CD14-positive monocyte (primary cell): ENCODE measurements at regions not wholly inside any gene's neighbourhood (a gene's known extent, or its start where the extent isn't known, plus 50 kb on each side); places are given as distances from the start of the nearest gene placed in this dataset.

Source experiments
- DNase-seq, 3 donors: peaks; one replicate each; pipeline ENCODE4 v3.0.0-alpha.2; 2011 to 2022
- H2AFZ ChIP-seq: 2 replicates; pipeline ENCODE4 v1.6.0; 2012; ENCODE audit warnings: mild to moderate bottlenecking, low read depth, low read length, inconsistent platforms; ENCODE audit not compliant: insufficient read depth, poor library complexity, severe bottlenecking
- H3K27ac ChIP-seq, 2 donors: 1 replicate in 1 of 2; 2 replicates in 1 of 2; pipeline ENCODE4 v1.5.1; 2012 to 2013; ENCODE audit warnings: low read length in 2 of 2, control low read depth in 1 of 2, inconsistent platforms in 1 of 2, low read depth in 1 of 2, mild to moderate bottlenecking in 1 of 2
- H3K27me3 ChIP-seq, 2 donors: one replicate each; pipeline versions ENCODE4 v1.6.0 to v1.6.1; 2011 to 2013; ENCODE audit warnings: low read length in 2 of 2; ENCODE audit not compliant: control insufficient read depth in 2 of 2, insufficient read depth in 2 of 2
- H3K36me3 ChIP-seq, 2 donors: replicated peaks in 1 of 2; 1 replicate in 1 of 2; 2 replicates in 1 of 2; pipeline versions ENCODE4 v1.5.1 to v1.6.1; 2012 to 2013; ENCODE audit warnings: low read length in 2 of 2, control low read depth in 1 of 2, inconsistent platforms in 1 of 2, mild to moderate bottlenecking in 1 of 2; ENCODE audit not compliant: insufficient read depth in 2 of 2, control insufficient read depth in 1 of 2
- H3K4me1 ChIP-seq, 2 donors: 1 replicate in 1 of 2; 2 replicates in 1 of 2; pipeline versions ENCODE4 v1.5.1 to v1.6.1; 2012 to 2013; ENCODE audit warnings: low read length in 2 of 2, control low read depth in 1 of 2, inconsistent platforms in 1 of 2, mild to moderate bottlenecking in 1 of 2, moderate library complexity in 1 of 2; ENCODE audit not compliant: insufficient read depth in 2 of 2, control insufficient read depth in 1 of 2
- H3K4me2 ChIP-seq: replicated peaks from 2 replicates; pipeline ENCODE3; 2012; ENCODE audit warnings: low read length, moderate library complexity, mild to moderate bottlenecking; ENCODE audit not compliant: poor library complexity, severe bottlenecking; ENCODE audit errors: extremely low read depth
- H3K4me3 ChIP-seq, 3 experiments: fragments of 200-600 bp in 1 of 3; sonication (generic) in 1 of 3; replicated peaks in 1 of 3; 1 replicate in 2 of 3; 2 replicates in 1 of 3; pipeline ENCODE4 v1.5.1; 2011 to 2013; ENCODE audit warnings: low read length in 3 of 3, mild to moderate bottlenecking in 3 of 3, control low read depth in 2 of 3, low read depth in 2 of 3, inconsistent platforms in 1 of 3, moderate library complexity in 1 of 3
- H3K79me2 ChIP-seq: 2 replicates; pipeline ENCODE4 v1.6.0; 2012; ENCODE audit warnings: mild to moderate bottlenecking, control low read depth, inconsistent platforms, low read length, moderate library complexity; ENCODE audit not compliant: insufficient read depth
- H3K9ac ChIP-seq: 2 replicates; pipeline ENCODE4 v1.6.0; 2017; ENCODE audit warnings: low read length, mild to moderate bottlenecking; ENCODE audit not compliant: insufficient read depth, poor library complexity, severe bottlenecking
- H3K9me3 ChIP-seq, 2 donors: replicated peaks in 1 of 2; 1 replicate in 1 of 2; 2 replicates in 1 of 2; pipeline versions ENCODE4 v1.5.1 to v1.6.1; 2012 to 2013; ENCODE audit warnings: low read length in 2 of 2, control low read depth in 1 of 2; ENCODE audit not compliant: control insufficient read depth in 1 of 2, insufficient read depth in 1 of 2
- H4K20me1 ChIP-seq: 2 replicates; pipeline ENCODE4 v1.6.0; 2012; ENCODE audit warnings: mild to moderate bottlenecking, low read length, control low read depth, moderate library complexity; ENCODE audit not compliant: insufficient read depth
- H3K27ac Mint-ChIP-seq, 7 donors: one replicate each; pipeline ENCODE4 v1.8.0; 2020; ENCODE audit warnings: mild to moderate bottlenecking in 7 of 7, mixed read lengths in 7 of 7, moderate library complexity in 6 of 7, inconsistent platforms in 2 of 7
- H3K27me3 Mint-ChIP-seq, 3 donors: one replicate each; pipeline ENCODE4 v1.8.0; 2021 to 2022; ENCODE audit warnings: low read depth in 3 of 3, mild to moderate bottlenecking in 3 of 3, mixed read lengths in 3 of 3, moderate library complexity in 3 of 3, inconsistent platforms in 1 of 3
- H3K36me3 Mint-ChIP-seq, 2 donors: one replicate each; pipeline ENCODE4 v1.8.0; 2020; ENCODE audit warnings: mixed read lengths in 2 of 2, inconsistent platforms in 1 of 2, mild to moderate bottlenecking in 1 of 2
- H3K4me1 Mint-ChIP-seq: one replicate; pipeline ENCODE4 v1.8.0; 2020; ENCODE audit warnings: mild to moderate bottlenecking, mixed read lengths
- H3K4me3 Mint-ChIP-seq, 2 donors: one replicate each; pipeline ENCODE4 v1.8.0; 2020; ENCODE audit warnings: mild to moderate bottlenecking in 2 of 2, mixed read lengths in 2 of 2, moderate library complexity in 1 of 2
- H3K9me3 Mint-ChIP-seq, 7 donors: one replicate each; pipeline ENCODE4 v1.8.0; 2020 to 2022; ENCODE audit warnings: mixed read lengths in 7 of 7, mild to moderate bottlenecking in 6 of 7, moderate library complexity in 6 of 7, inconsistent platforms in 2 of 7
- CTCF ChIP-seq: fragments of 200-600 bp; IDR thresholded peaks from one replicate; pipeline ENCODE4 v1.8.0; 2022; ENCODE audit warnings: antibody characterized with exemption, mild to moderate bottlenecking
- WGBS: methylation state at CpG from one replicate; pipeline ENCODE4 v1.1.5; 2013; ENCODE audit warnings: missing lambda C conversion rate; ENCODE audit not compliant: insufficient coverage; 5-methylcytosine and 5-hydroxymethylcytosine counted together
- intact Hi-C, 2 donors: fragments of 100-400 bp; cut with micrococcal nuclease; formaldehyde crosslinking; loops; one replicate each; pipeline versions ENCODE4 v1.15.0 to v1.15.1; 2023

- no peaks in the 10 kb centered on the region for H3K4me1 Mint-ChIP-seq
- Histone ChIP-seq H3K79me2 (no peaks in the 10 kb centered on the region), H3K4me1 (no peaks in the 10 kb centered on the region), H3K9me3 (no peaks in the 10 kb centered on the region), H3K27me3 (no peaks in the 10 kb centered on the region), H3K4me2 (no peak overlapping the region), H3K4me3 (no peak overlapping the region), H3K9ac (no peak overlapping the region), H2AFZ (no peak overlapping the region), H4K20me1 (no peaks in the 10 kb centered on the region), H3K27ac (no peak overlapping the region), H3K36me3 (no peaks in the 10 kb centered on the region)
- DNase-seq: no peak
- peaks cover 0 to 3% (median 0%) of the 10 kb centered on the region in 3 donors for H3K27me3 Mint-ChIP-seq
- intact Hi-C loops: no loop called here
- H3K27ac Mint-ChIP-seq: no peak overlapping the region
- H3K4me3 Mint-ChIP-seq: no peak overlapping the region
- WGBS: 85% methylated on average over 2 of the region's 3 CpGs
- TF ChIP-seq CTCF: no peak
- H3K9me3 Mint-ChIP-seq: peaks cover 0 to 4% (median 2%) of the 10 kb centered on the region in 7 donors
- H3K36me3 Mint-ChIP-seq: no peaks in the 10 kb centered on the region
Measured at GRCh38 chr7:50863053-50863452, 80.4 kb upstream of the GRB10 start.

GRCh38 chr7:50862302-50862701, 79.6 kb upstream of the GRB10 start:
- Histone ChIP-seq H3K9ac (no peak overlapping the region), H3K36me3 (no peaks in the 10 kb centered on the region), H3K27ac (no peak overlapping the region), H3K4me2 (no peak overlapping the region), H2AFZ (no peak overlapping the region), H3K79me2 (no peaks in the 10 kb centered on the region), H3K9me3 (no peaks in the 10 kb centered on the region), H3K4me1 (no peaks in the 10 kb centered on the region), H3K27me3 (no peaks in the 10 kb centered on the region), H3K4me3 (no peak overlapping the region), H4K20me1 (no peaks in the 10 kb centered on the region)
- H3K4me3 Mint-ChIP-seq: no peak overlapping the region
- peaks cover 0 to 4% (median 2%) of the 10 kb centered on the region in 7 donors for H3K9me3 Mint-ChIP-seq
- H3K36me3 Mint-ChIP-seq: no peaks in the 10 kb centered on the region
- no peaks in the 10 kb centered on the region for H3K4me1 Mint-ChIP-seq
- no peak overlapping the region for H3K27ac Mint-ChIP-seq
- no peak for TF ChIP-seq CTCF
- no peak for DNase-seq
- no CpG with 5 or more reads among the region's 1 CpG for WGBS
- peaks cover 0 to 3% (median 2%) of the 10 kb centered on the region in 3 donors for H3K27me3 Mint-ChIP-seq
- intact Hi-C loops: no loop called here
